ENCODE measurements at regions not wholly inside any gene's neighbourhood (a gene's known extent, or its start where the extent isn't known, plus 50 kb on each side); places are given as distances from the start of the nearest gene placed in this dataset.

DNA sequence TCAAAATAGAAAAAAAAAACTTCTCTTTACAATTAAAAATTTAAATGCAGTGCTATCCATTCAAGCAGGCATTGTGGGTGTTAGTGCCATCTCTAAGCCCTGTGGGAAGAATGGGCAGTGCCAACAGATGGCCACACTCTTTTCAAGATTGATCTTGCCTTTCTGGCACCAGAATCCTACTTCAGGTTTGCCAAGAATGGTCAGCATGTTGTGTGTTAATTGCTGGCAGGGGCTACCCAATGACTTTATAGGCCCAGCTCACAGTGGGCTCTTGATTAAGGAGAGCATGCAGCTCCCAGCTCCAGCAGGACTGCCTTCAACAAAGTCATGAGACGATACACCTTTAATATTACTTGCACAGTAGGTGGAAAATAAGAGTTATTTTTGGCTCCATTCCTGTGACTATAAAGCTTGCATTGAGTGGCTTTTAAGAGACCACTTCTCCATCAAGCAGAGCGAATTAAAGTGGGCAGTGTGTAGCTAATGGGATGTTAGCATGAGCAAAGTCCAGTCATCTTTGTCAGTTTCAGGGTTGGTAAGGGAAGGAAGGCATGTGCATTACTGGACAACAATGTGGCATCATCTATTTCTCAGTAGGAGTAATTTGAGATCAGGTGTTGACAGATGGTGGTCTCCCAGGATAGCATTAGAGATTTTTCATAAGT is 476.8 kb downstream of the C3orf38 start:
- TF ChIP-seq, protein P1, sequence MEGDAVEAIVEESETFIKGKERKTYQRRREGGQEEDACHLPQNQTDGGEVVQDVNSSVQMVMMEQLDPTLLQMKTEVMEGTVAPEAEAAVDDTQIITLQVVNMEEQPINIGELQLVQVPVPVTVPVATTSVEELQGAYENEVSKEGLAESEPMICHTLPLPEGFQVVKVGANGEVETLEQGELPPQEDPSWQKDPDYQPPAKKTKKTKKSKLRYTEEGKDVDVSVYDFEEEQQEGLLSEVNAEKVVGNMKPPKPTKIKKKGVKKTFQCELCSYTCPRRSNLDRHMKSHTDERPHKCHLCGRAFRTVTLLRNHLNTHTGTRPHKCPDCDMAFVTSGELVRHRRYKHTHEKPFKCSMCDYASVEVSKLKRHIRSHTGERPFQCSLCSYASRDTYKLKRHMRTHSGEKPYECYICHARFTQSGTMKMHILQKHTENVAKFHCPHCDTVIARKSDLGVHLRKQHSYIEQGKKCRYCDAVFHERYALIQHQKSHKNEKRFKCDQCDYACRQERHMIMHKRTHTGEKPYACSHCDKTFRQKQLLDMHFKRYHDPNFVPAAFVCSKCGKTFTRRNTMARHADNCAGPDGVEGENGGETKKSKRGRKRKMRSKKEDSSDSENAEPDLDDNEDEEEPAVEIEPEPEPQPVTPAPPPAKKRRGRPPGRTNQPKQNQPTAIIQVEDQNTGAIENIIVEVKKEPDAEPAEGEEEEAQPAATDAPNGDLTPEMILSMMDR (IDR thresholded peaks at IDR 0.05 in 4 of 5, conservative IDR thresholded peaks at IDR 0.05 in 1 of 5), result no peak
- TF ChIP-seq POLR2A (IDR thresholded peaks at IDR 0.05), result no peak
